Eye (tissue), 1 donor: ENCODE measurements at regions not wholly inside any gene's neighbourhood (a gene's known extent, or its start where the extent isn't known, plus 50 kb on each side); places are given as distances from the start of the nearest gene placed in this dataset.
"Not testable (repeated sequence)": the region's sequence is repeated elsewhere in the genome, so short reads cannot be mapped to it uniquely, and the experiment has no call there.

Experiments
- DNase-seq: peaks from one replicate; pipeline ENCODE4 v3.0.0-alpha.2; 2015

- no peak for DNase-seq
Measured at GRCh38 chr1:58183286-58183685, 363.2 kb downstream of the OMA1 start.

- DNase-seq: no peak
Measured at GRCh38 chr1:58180537-58180936, 366.0 kb downstream of the OMA1 start.

- not testable (repeated sequence) for DNase-seq
Measured at GRCh38 chr1:58169160-58169559, 377.4 kb downstream of the OMA1 start.

- not testable (repeated sequence) for DNase-seq
Measured at GRCh38 chr1:58167131-58167530, 379.4 kb downstream of the OMA1 start.

GRCh38 chr1:58166417-58166816 is 380.1 kb downstream of the OMA1 start:
- no peak for DNase-seq

GRCh38 chr1:58165073-58165472 is 381.5 kb downstream of the OMA1 start:
- DNase-seq: no peak

GRCh38 chr1:58162952-58163550 is 383.5 kb downstream of the OMA1 start:
- DNase-seq: peak; percentile 90

GRCh38 chr1:58159434-58159830 is 387.1 kb downstream of the OMA1 start:
- no peak for DNase-seq

GRCh38 chr1:58158506-58159433 is 387.8 kb downstream of the OMA1 start:
- DNase-seq: no peak

GRCh38 chr1:58158016-58158415 is 388.5 kb downstream of the OMA1 start:
- no peak for DNase-seq

- DNase-seq: peak; percentile 38
Measured at GRCh38 chr1:58157256-58157655, 389.3 kb downstream of the OMA1 start.

GRCh38 chr1:58156831-58157230 is 389.7 kb downstream of the OMA1 start:
- no peak for DNase-seq

- DNase-seq: no peak
Measured at GRCh38 chr1:58156124-58156468, 390.4 kb downstream of the OMA1 start.

GRCh38 chr1:58155418-58156123 is 391.0 kb downstream of the OMA1 start:
- DNase-seq: peak; percentile 52

GRCh38 chr1:58154256-58154655 is 392.3 kb downstream of the OMA1 start:
- no peak for DNase-seq

- no peak for DNase-seq
Measured at GRCh38 chr1:58152697-58153096, 393.8 kb downstream of the OMA1 start.

- DNase-seq: no peak
Measured at GRCh38 chr1:58149271-58149812, 397.2 kb downstream of the OMA1 start.

GRCh38 chr1:58144698-58145270 is 401.7 kb downstream of the OMA1 start:
- no peak for DNase-seq

GRCh38 chr1:58143972-58144697 is 402.4 kb downstream of the OMA1 start:
- no peak for DNase-seq

- no peak for DNase-seq
Measured at GRCh38 chr1:58136387-58136786, 410.1 kb downstream of the OMA1 start.

GRCh38 chr1:58135821-58136321 is 410.7 kb downstream of the OMA1 start:
- peak; percentile 72 for DNase-seq

GRCh38 chr1:58133562-58133961 is 413.0 kb downstream of the OMA1 start:
- no peak for DNase-seq
